COLO829 (cell line): ENCODE measurements at regions not wholly inside any gene's neighbourhood (a gene's known extent, or its start where the extent isn't known, plus 50 kb on each side); places are given as distances from the start of the nearest gene placed in this dataset.

Source experiments
- DNase-seq: peaks from one replicate; pipeline ENCODE4 v3.0.0; 2012; ENCODE audit warnings: low spot score

DNA sequence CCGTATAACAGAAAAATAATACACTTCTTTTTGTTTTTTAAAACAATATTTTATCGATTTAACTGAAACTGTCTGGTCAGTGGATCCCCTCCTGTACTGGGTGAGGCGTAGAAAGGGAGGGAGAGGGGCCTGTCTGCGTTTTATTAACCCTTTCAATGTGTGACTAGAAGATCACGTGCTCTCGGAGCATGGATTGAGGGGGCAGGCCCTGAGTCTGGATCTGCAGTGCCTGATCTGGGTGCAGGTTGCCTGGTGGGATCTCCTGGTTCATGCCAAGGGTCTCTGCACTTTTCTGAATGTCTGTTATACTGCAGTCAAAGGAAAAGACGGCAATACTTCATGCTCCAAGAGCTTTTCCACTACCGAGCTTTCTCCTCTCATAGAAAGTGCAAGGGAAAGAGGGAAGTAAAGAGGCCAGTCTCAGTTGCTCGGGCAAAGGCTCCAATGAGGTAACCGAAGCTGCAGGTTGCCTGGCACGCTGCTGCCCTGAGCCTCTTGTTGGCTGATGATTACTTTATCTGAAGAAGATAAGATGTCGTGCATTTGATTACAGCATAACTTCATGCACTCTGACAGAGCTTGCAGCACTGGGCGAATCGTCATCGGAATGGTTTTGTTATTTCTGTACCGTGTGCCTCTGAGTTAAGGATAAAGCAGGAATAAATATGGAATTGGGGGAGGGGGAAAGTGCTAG is 167.5 kb upstream of the PMEPA1 start:
- DNase-seq: no peak

DNA sequence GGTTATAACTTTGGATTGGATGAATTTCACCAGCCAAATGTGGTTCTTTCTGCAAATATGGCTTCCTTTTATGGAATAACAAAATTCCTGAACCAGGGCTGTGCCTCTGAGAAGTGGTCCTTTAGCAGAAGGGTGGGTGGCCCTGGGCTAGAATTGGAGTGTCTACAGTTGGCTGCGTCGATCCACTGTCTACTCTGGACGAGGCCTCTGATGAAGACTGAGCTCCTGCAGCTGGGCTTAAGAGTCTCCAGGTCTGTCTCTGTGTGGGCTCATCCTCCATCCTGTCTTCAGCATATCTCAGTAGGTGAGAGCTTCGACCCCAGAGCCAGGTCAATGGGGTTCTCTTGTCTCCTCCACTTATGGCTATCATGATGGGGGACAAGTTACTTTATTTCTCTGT is 166.3 kb upstream of the PMEPA1 start:
- DNase-seq: no peak

DNA sequence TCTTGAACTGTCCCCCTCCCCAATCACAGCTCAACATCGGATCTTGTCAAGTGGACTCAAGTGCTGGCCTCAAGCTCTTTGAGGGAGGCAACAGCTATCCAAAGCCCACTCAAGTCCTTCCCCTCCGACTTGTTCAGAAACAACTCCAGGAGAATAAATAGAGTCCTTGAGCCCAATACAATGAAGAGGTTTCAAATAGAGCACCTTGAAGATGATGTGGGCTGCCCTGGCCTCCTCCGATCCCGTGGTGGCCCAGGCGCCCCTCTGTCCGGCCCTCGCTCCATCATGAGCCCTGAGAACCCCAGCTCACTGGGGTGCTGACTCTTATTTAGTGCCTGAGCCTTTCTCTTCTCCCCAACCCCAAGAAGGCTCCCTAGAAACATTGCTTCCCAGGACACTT is 164.3 kb upstream of the PMEPA1 start:
- DNase-seq: no peak

DNA sequence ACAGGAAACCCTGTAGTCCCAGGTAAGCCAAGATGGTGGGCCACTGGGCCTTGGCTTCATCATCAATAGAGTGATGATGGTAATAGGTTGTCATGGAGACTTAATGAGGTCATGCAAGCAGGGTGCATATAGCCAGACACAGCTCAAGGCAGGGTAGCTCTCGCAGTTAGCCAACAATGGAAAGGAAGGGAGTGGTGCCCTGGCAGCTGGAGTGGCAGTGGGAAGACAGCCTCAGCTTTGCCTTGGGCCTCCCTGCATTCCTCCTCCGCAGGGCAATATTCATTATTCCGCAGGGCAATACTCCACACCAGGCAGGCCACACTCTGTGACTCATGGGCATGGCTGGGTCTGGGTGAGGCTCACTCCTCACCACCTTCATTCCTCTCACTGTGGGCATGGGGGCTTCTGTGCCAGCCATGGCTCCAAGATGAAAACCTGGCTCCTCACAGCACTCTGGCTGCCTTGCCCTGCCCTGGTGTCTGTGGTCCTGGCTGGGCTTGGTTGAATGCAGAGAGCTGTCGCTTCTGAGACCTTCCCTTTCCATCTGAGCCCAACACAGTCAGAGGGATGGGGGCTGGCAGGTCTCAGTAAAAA is 163.1 kb upstream of the PMEPA1 start:
- no peak for DNase-seq

DNA sequence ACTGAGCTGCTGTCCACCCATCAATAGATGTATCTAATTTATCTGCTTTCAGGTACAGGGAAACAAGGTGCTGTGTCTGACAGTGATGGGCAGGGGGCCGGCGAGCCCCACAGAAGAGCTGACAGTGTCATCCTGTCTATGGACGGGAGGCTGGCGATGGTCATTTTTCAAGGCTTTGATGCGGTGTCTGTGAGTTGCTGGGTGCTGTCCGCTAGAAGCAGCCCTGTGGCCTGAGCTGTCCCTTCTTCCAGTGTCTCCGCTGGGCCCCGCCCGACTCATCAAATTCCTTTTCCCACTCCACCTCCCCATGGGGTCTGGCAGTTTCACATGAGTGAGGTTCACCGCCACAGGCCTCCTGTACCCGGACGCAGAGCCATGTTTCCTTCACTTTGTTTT is 161.4 kb upstream of the PMEPA1 start:
- no peak for DNase-seq

DNA sequence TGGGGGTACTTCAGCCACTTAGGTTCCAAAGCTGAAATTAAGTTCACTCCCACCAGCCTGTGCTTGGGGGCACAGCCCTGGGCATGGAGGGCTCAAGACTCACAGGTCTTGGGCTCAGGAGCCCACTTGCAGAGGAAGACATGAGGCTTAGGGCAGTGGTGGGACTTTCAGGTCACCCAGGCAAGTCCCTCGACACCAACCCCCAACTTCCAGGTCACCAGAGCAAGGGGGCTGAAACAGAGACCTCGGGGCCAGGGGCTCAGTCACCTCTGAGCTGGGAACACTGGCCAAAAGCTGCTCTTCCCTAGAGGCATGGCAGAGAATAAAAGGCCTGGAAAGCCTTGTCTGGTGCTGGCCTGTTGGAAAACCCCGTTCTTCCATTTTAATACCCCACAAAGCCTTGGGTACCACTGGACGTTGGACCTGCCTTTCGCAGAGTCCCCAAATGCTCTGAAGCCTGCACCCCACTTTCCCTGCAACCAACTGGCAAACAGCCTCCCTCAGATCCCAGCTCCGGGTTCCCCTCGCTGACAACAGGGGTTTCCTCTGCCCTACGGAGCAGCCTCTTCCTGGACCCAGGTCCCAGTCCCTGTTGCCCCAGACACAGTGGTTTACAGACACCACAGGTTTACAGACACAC is 160.9 kb upstream of the PMEPA1 start:
- no peak for DNase-seq

DNA sequence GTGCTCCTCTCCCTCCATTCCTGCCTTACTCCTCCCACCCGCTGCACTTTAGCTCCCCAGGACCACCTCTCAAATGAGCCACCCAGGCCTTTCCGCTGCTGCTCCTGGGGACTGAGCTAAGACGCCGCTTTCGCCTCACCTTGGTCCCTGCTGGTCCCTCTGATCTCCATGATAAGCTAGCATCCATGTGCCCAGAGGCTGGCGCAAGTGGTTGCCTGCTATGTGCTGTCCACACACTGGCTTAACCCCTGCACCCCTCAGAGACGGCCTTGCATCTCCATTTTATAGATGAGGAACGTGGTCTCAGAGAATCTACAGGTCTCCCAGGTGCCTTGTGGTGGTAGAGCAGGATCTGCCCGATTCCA is 160.1 kb upstream of the PMEPA1 start:
- DNase-seq: no peak

DNA sequence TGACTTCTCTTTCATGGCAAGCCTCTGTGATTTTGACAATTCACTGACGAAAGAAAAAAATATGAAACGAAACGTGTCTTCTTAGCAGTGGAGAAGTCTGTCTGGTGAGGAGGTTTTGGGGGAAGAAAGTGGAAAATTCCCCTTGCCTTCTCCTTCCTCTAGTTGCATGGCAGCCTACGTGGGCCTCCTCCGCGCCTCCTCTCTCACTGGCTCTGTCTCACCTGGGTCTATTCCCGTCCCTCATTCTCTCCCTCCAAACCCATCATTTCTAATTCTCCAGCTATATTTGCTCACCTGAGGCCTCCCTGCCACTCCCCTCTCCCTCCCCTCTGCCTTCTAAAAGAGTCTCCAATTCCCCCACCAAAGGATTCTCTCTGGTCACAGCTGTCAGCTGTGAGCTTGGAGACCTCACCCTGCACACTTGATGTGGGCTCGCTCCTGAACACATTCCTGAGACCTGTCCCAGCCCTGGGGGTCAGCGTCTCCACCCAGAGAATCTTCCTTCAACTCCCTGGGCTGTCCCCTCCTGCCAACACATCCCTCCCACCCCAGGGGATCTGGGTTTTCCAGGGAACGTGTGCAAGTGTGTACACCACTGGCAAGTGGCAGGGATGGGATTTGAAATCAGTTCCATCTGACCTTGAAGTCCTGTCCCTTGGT is 159.6 kb upstream of the PMEPA1 start:
- no peak for DNase-seq

DNA sequence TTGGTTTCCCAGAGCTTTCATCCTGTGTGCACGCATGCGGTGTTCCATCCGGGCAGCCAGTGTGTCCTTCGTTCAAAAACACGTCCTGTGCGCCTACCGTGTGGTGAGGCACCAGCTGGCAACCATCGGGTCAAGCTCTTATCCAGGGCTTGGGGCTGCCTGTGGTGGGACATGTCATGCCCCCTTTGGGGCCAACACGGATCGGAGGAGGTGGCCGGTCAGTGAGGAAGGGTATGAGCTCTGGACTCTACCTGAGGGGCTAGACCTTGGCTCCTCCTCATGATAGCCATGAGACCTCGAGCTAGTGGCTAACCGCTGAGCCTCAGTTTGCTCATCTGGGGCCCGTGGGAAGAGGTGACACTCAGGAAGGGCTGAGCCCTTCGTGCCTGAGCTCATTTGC is 158.5 kb upstream of the PMEPA1 start:
- no peak for DNase-seq

DNA sequence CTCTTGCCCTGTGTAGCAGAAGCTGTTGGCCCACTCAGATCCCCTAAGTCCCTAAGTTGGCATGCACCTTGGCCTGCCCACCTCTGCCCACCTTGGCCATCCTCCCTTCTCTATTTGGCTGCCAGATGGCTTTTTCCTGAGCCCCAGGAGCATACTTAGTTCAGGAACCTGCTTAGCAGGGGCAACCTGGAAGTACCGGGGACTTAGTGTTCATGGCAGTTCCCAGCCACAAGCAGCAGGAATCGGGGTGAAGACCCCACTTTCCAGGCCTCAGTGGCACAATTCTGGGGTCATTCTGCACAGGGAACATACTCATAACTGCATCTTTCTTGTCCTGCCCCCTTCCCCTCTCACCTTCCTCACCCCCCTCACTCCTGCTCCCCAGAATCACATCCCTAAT is 158.0 kb upstream of the PMEPA1 start:
- DNase-seq: no peak

DNA sequence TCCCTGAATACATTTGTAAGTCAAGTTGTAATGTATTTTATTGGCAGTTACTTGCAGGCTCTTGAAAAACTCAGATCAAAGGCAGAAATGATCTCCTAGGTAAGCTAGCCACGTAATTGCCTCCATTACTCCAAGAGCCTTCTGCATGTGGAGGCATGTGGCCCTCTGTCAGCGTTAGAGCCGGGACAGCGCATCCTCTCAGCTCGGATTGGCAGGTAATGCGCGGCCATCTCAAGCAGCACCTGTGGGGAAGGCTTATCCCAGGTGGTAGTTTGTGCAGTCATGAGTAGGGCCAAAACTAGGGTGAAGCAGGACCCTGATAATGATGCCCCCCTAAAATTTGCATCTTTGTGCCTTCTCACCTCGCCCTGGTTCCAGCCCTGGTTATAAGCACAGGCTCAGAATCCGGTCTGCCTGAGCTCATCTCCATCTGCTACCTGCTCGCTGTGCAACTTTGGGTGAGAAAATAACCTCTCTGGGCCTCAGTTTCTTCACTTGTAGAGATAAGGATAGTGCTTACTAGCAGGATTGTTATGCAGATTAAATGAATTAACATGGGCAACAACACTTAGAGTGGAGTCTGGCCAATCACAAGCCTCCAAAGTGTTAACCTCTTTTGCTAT is 157.5 kb upstream of the PMEPA1 start:
- DNase-seq: no peak

DNA sequence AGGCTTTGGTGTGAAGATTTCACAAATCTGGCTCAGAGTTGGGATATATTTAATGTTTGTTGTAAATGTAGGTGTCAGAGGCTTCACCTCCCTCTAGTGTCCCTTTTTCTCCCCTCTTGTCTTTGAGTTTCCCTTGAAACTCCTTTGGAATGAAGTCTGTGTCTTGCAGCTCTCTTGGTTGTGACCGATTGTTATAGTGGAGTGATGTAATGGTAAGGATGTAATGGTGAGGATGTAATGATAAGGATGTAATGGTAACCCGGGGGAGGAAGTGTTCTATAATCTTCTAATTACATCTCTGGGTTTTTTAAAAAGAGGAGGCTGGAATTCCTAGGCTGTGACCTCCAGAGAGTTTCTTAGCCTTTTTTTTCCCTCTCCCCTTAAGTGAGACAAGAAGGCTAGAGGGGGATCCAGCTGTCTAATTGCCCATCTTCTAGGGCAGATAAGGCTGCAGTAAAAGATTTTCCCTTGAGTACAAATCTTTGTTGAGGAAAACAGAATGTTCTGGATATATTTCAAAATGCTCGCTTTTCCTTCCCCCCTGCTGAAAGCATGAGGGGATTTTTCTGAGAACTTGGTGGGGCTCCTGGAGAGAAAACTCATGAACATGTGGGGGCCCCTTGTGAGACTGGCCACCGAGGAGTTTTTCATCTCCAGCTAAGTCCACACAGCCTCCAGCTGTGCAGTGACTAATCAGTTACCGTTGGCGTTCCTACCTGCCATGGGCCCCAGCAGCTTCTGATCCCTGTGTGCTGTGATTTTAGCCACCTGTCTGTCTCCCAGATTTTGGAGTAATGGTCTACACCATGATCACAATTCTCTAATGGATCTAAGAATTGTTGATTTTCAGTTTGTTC is 156.7 kb upstream of the PMEPA1 start:
- no peak for DNase-seq

DNA sequence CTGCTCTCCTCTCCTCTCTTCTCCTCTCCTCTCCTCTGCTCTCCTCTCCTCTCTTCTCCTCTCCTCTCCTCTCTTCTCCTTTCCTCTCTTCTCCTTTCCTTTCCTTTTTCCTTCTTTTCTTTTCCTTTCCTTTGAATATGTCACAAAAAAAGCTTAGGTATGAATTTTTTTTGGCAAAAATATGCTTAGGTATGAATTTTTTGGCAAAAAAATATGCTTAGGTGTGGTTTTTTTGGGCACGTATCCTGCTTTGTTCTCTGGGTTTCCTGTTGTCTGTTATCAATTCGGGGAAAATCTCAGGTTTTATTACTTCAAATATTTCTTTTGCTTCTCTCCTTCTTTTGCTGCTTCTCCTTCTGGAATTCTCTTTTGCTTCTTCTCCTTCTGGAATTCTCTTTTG is 155.5 kb upstream of the PMEPA1 start:
- no peak for DNase-seq

DNA sequence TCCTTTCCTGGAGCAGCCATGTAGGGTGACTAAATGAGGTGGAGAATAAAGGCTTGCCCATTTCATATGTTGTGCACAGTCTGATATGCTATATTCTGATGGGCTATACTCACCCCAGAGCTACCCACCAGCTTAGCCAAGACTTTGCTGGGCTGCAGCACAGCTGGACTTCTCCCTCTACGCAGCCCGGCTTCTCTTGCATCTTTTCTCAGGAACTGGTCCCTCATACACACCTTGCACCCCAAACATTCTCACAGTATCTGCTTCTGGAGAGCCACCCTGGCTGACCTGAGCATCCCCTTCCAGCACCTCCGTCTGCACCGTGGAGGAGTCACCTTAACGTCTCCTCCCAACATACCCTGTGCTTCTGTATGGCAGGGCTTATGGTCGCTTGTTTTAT is 150.8 kb upstream of the PMEPA1 start:
- no peak for DNase-seq

DNA sequence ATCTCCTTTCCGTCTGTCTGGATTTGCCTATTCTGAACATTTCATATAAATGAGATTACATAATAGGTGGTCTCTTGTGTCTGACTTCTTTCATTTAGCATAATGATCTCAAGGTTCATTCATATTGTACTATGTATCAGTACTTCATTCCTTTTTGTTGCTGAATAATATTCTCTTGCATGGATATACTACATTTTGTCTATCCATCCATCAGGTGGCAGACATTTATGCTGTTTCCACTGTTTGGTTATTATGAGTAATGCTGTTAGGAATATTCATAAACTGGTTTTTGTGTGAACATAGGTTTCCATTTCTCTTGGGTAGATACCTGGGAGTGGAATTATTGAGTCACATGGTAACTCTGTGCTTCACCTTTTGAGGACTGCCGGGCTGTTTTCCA is 148.2 kb upstream of the PMEPA1 start:
- no peak for DNase-seq

DNA sequence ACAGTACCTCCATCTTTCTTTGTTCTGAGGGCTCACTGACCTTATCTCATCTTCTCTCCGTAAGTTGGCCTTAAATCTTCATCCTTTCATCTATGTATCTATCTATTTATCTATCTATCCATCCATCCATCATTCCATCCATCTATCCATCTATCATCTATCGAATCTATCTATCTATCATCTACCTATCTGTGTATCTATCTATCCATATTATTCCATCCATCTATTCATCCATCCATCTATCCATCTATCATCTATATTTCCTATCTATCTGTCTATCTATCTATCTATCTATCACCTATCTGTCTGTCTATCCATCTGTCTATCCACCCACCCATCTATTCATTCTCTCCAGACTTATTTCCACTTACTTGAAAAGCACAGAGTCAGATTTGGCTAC is 147.3 kb upstream of the PMEPA1 start:
- no peak for DNase-seq

DNA sequence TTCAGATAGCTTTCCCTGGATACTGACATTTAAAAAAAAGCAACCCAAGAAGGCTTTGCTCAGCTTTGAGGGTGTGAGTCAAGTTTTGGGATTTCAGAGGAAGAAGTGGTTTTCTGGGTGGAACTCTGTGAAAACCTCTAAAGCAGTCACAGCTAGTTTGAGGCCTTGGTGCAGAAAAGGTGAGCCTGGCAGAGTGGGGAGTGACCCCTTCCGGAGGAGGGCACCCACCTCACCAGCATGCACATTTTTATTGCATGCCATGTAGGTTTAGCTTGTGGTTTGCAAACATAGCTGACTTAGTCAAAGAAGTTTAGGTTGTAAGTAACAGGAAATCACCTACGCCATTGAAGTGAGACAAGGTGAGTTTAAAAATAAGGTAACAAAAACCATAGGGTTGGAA is 146.8 kb upstream of the PMEPA1 start:
- DNase-seq: no peak

DNA sequence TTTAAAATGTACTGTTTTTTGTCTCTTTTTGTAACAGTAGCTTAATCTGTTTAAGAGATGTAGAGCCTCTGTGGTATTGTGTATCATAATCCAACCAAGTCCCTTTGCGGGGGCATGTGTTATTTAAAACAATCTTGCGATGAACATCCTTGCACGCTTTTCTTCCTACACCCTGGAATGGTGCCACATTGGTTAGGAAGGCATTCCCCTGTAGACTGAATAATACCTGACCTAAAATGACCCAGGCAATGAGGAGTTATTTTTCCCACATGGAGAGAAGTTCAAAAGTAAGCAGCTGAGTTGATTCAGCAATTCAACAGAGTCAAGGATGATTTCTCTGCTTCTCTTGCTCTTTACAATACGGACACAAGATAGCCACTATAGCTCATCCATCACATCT is 142.0 kb upstream of the PMEPA1 start:
- no peak for DNase-seq

DNA sequence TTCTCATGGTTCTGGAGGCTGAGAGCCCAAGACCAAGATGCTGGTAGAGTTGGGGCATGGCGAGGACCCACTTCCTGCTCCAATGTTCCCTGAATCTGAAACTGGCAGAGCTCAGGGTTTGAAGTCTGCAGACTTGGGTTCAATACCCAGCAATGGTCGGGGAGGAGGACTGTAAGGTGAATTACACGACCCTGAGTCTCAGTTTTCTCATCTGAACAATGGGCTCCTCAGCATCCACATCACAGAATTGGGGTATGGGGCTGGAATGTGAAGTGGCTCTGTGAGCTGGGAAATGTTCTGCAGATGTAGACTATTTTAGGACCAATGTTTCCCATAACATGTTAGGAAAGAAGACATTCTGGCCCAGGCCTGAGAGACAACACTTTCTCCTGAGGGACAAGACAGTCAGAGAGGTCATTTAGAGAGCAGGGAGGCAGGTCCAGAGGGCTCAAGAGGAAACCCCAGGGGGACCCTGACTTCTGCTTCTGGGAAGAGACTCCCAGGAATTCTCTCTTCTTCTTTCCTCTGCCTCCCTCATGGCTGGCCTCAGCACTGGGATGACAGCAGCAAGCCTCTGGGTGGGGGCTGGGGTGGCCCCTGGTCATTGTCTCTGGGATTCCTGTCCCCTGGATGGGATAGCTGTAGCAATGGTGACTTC is 141.3 kb upstream of the PMEPA1 start:
- DNase-seq: no peak

DNA sequence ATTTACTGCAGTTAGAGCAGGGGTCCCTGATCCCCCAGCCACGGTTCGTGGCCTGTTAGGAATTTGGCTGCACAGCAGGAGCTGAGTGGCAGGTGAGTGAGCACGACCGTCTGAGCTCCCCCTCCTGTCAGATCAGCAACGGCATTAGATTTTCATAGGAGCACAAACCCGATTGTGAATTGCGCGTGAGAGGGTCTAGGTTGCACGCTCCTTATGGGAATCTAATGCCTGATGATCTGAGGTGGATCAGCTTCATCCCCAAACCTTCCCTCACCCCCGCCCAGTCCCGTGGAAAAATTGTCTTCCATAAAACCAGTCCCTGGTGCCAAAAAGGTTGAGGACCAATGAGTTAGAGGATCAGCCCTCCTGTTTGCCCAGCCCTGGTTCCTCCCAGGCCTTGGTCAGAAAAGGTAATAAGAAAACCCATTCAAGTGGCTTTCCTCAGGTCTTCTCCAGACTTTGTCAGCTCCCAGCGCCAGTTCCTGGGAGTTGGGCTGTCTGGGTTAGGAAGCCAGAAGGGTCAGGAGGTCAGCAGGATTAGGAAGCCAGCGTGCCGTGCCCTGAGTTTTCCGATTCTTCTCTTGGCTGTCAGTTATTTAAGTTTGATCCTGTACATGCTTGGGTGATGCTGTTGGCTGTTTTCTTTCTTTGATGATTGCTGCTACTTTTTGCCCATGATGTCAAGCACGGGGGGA is 139.9 kb upstream of the PMEPA1 start:
- no peak for DNase-seq

DNA sequence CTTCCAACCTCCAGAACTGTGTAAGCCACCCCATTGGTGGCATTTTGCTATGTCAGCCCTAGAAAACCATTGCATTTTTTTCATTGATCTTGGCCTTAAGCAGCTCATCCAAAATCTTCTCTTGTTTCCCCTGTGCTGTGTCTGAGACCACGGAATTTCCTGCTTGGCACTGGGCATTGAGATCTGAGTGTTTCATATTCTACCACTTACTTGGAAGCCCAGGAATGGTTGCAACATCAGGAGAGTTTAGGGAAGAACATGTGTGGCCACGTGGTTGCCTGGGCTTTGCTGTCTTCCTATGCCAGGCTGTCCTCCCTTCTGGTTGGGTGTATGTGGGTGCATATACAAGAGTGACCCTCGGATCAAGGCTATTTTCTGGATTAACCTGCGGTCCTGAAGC is 139.3 kb upstream of the PMEPA1 start:
- no peak for DNase-seq
